ENCODE measurements at regions not wholly inside any gene's neighbourhood (a gene's known extent, or its start where the extent isn't known, plus 50 kb on each side); places are given as distances from the start of the nearest gene placed in this dataset.
"Not testable (repeated sequence)": the region's sequence is repeated elsewhere in the genome, so short reads cannot be mapped to it uniquely, and the experiment has no call there.

GRCh38 chr7:51929818-51930217, 613.2 kb upstream of the COBL start:
- Histone ChIP-seq H3K4me1 (ENCODE audit: control insufficient read depth in 3 of 3, insufficient read depth in 2 of 3, low read depth in 1 of 3, low read length in 2 of 3) (no peaks in the 10 kb centered on the region), H3K27ac (ENCODE audit: low read depth in 1 of 3, low read length in 2 of 3) (no peak overlapping the region), H3K36me3 (ENCODE audit: control insufficient read depth in 3 of 3, insufficient read depth in 2 of 3, low read depth in 1 of 3, low read length in 3 of 3) (no peaks in the 10 kb centered on the region), H3K9me3 (ENCODE audit: control insufficient read depth in 2 of 2, insufficient read depth in 1 of 2, low read depth in 1 of 2, low read length in 1 of 2) (peaks cover 0 to 3% of the 10 kb centered on the region in 2 donors), H3K27me3 (ENCODE audit: control insufficient read depth in 3 of 3, insufficient read depth in 3 of 3, low read length in 3 of 3) (no peaks in the 10 kb centered on the region), H3K4me3 (ENCODE audit: low read depth in 1 of 3, low read length in 3 of 3) (no peak overlapping the region)
- FAIRE-seq = no peak
- no peak for DNase-seq
- WGBS, 3 donors = 44 to 48% (median 48%) methylated on average over 2 of the region's 2 CpGs

- Histone ChIP-seq H3K4me1 (ENCODE audit: control insufficient read depth in 3 of 3, insufficient read depth in 2 of 3, low read depth in 1 of 3, low read length in 2 of 3) (no peaks in the 10 kb centered on the region), H3K4me3 (ENCODE audit: low read depth in 1 of 3, low read length in 3 of 3) (no peak overlapping the region), H3K27me3 (ENCODE audit: control insufficient read depth in 3 of 3, insufficient read depth in 3 of 3, low read length in 3 of 3) (no peaks in the 10 kb centered on the region), H3K27ac (ENCODE audit: low read depth in 1 of 3, low read length in 2 of 3) (no peak overlapping the region), H3K9me3 (ENCODE audit: control insufficient read depth in 2 of 2, insufficient read depth in 1 of 2, low read depth in 1 of 2, low read length in 1 of 2) (peaks cover 0 to 3% of the 10 kb centered on the region in 2 donors), H3K36me3 (ENCODE audit: control insufficient read depth in 3 of 3, insufficient read depth in 2 of 3, low read depth in 1 of 3, low read length in 3 of 3) (no peaks in the 10 kb centered on the region)
- FAIRE-seq (no peak), DNase-seq (no peak)
- WGBS, 3 donors = 81 to 84% (median 81%) methylated on average over 6 of the region's 6 CpGs
These were observed 611.1 kb upstream of the COBL start for GRCh38 chr7:51927738-51928137.

- H3K9me3 ChIP-seq (ENCODE audit: control insufficient read depth in 2 of 2, insufficient read depth in 1 of 2, low read depth in 1 of 2, low read length in 1 of 2) = no peaks in the 10 kb centered on the region
- H3K4me1 ChIP-seq (ENCODE audit: control insufficient read depth in 3 of 3, insufficient read depth in 2 of 3, low read depth in 1 of 3, low read length in 2 of 3) = no peaks in the 10 kb centered on the region
- H3K27me3 ChIP-seq (ENCODE audit: control insufficient read depth in 3 of 3, insufficient read depth in 3 of 3, low read length in 3 of 3) = no peaks in the 10 kb centered on the region
- H3K27ac ChIP-seq (ENCODE audit: low read depth in 1 of 3, low read length in 2 of 3) = no peak overlapping the region
- FAIRE-seq = no peak
- H3K4me3 ChIP-seq (ENCODE audit: low read depth in 1 of 3, low read length in 3 of 3) = no peak overlapping the region
- H3K36me3 ChIP-seq (ENCODE audit: control insufficient read depth in 3 of 3, insufficient read depth in 2 of 3, low read depth in 1 of 3, low read length in 3 of 3) = no peaks in the 10 kb centered on the region
- no peak for DNase-seq
- 74 to 79% (median 75%) methylated on average over 3 of the region's 3 CpGs for WGBS, 3 donors
These were observed 602.0 kb upstream of the COBL start for GRCh38 chr7:51918581-51918980.

DNA sequence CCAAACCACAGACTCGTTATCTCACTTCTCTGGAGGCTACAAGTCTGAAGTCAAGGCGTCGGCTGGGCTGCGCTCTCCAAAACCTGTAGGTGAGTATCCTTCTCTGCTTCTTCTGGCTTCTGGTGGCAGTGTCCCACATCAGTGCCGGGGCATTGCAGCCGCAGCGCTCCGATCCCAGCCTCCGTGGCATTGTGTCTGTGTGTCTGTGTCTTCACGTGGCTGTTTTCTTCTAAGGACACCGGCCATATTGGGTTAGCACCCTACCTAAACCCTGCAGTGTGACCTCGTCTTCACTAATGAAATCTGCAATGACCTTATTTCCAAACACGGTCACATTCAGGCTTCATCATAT, 584.9 kb upstream of the COBL start:
- FAIRE-seq (no peak), DNase-seq (no peak)
- no peaks in the 10 kb centered on the region for H3K36me3 ChIP-seq (ENCODE audit: control insufficient read depth in 3 of 3, insufficient read depth in 2 of 3, low read depth in 1 of 3, low read length in 3 of 3)
- H3K9me3 ChIP-seq (ENCODE audit: control insufficient read depth in 2 of 2, insufficient read depth in 1 of 2, low read depth in 1 of 2, low read length in 1 of 2) = no peaks in the 10 kb centered on the region
- WGBS, 3 donors = 93% methylated on average over 13 of the region's 13 CpGs
- H3K27me3 ChIP-seq (ENCODE audit: control insufficient read depth in 3 of 3, insufficient read depth in 3 of 3, low read length in 3 of 3) = no peaks in the 10 kb centered on the region
- no peak overlapping the region for H3K4me3 ChIP-seq (ENCODE audit: low read depth in 1 of 3, low read length in 3 of 3)
- H3K27ac ChIP-seq (ENCODE audit: low read depth in 1 of 3, low read length in 2 of 3) = no peak overlapping the region
- no peaks in the 10 kb centered on the region for H3K4me1 ChIP-seq (ENCODE audit: control insufficient read depth in 3 of 3, insufficient read depth in 2 of 3, low read depth in 1 of 3, low read length in 2 of 3)

- not testable (repeated sequence) for DNase-seq; H3K4me1 ChIP-seq (ENCODE audit: control insufficient read depth in 3 of 3, insufficient read depth in 2 of 3, low read depth in 1 of 3, low read length in 2 of 3); H3K9me3 ChIP-seq (ENCODE audit: control insufficient read depth in 2 of 2, insufficient read depth in 1 of 2, low read depth in 1 of 2, low read length in 1 of 2); FAIRE-seq; H3K4me3 ChIP-seq (ENCODE audit: low read depth in 1 of 3, low read length in 3 of 3); H3K36me3 ChIP-seq (ENCODE audit: control insufficient read depth in 3 of 3, insufficient read depth in 2 of 3, low read depth in 1 of 3, low read length in 3 of 3); H3K27ac ChIP-seq (ENCODE audit: low read depth in 1 of 3, low read length in 2 of 3); H3K27me3 ChIP-seq (ENCODE audit: control insufficient read depth in 3 of 3, insufficient read depth in 3 of 3, low read length in 3 of 3)
- 96 to 97% (median 96%) methylated on average over 23 to 42 of the region's 42 CpGs for WGBS, 3 donors
These were observed 584.3 kb upstream of the COBL start for GRCh38 chr7:51900755-51901488.

- Histone ChIP-seq H3K9me3 (ENCODE audit: control insufficient read depth in 2 of 2, insufficient read depth in 1 of 2, low read depth in 1 of 2, low read length in 1 of 2) (no peaks in the 10 kb centered on the region), H3K4me1 (ENCODE audit: control insufficient read depth in 3 of 3, insufficient read depth in 2 of 3, low read depth in 1 of 3, low read length in 2 of 3) (no peaks in the 10 kb centered on the region), H3K4me3 (ENCODE audit: low read depth in 1 of 3, low read length in 3 of 3) (no peak overlapping the region), H3K36me3 (ENCODE audit: control insufficient read depth in 3 of 3, insufficient read depth in 2 of 3, low read depth in 1 of 3, low read length in 3 of 3) (no peaks in the 10 kb centered on the region), H3K27ac (ENCODE audit: low read depth in 1 of 3, low read length in 2 of 3) (no peak overlapping the region), H3K27me3 (ENCODE audit: control insufficient read depth in 3 of 3, insufficient read depth in 3 of 3, low read length in 3 of 3) (no peaks in the 10 kb centered on the region)
- DNase-seq = no peak
- no peak for FAIRE-seq
- 75 to 88% (median 88%) methylated on average over 9 of the region's 9 CpGs for WGBS, 3 donors
These were observed 583.0 kb upstream of the COBL start for GRCh38 chr7:51899611-51900010.

- FAIRE-seq = no peak
- no peaks in the 10 kb centered on the region for H3K36me3 ChIP-seq (ENCODE audit: control insufficient read depth in 3 of 3, insufficient read depth in 2 of 3, low read depth in 1 of 3, low read length in 3 of 3)
- DNase-seq = no peak
- 79 to 88% (median 86%) methylated on average over 1 of the region's 1 CpG for WGBS, 3 donors
- H3K4me1 ChIP-seq (ENCODE audit: control insufficient read depth in 3 of 3, insufficient read depth in 2 of 3, low read depth in 1 of 3, low read length in 2 of 3) = no peaks in the 10 kb centered on the region
- no peaks in the 10 kb centered on the region for H3K27me3 ChIP-seq (ENCODE audit: control insufficient read depth in 3 of 3, insufficient read depth in 3 of 3, low read length in 3 of 3)
- no peak overlapping the region for H3K4me3 ChIP-seq (ENCODE audit: low read depth in 1 of 3, low read length in 3 of 3)
- no peak overlapping the region for H3K27ac ChIP-seq (ENCODE audit: low read depth in 1 of 3, low read length in 2 of 3)
- H3K9me3 ChIP-seq (ENCODE audit: control insufficient read depth in 2 of 2, insufficient read depth in 1 of 2, low read depth in 1 of 2, low read length in 1 of 2) = no peaks in the 10 kb centered on the region
These were observed 565.8 kb upstream of the COBL start for GRCh38 chr7:51882412-51882811.

DNA sequence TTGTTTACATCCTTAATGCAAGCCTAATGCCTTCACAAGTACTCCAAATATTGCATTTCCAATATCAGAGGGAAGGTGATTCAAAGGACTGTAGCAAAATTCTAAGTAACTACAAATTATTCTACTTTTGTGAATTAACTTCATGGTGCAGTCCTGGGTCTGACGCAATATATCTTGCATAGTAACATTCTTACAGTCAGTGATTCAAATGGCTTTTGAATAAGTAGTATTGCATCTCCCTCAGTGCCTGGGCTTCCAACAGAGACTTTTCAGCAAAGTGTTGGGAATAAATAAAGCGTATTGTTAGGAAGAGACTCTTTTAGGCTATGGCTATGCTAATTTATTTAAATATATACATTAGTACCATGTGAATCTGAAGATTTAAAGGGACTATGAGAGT, 564.7 kb upstream of the COBL start:
- Histone ChIP-seq H3K27me3 (ENCODE audit: control insufficient read depth in 3 of 3, insufficient read depth in 3 of 3, low read length in 3 of 3) (no peaks in the 10 kb centered on the region), H3K4me1 (ENCODE audit: control insufficient read depth in 3 of 3, insufficient read depth in 2 of 3, low read depth in 1 of 3, low read length in 2 of 3) (no peaks in the 10 kb centered on the region), H3K9me3 (ENCODE audit: control insufficient read depth in 2 of 2, insufficient read depth in 1 of 2, low read depth in 1 of 2, low read length in 1 of 2) (no peaks in the 10 kb centered on the region), H3K27ac (ENCODE audit: low read depth in 1 of 3, low read length in 2 of 3) (no peak overlapping the region), H3K36me3 (ENCODE audit: control insufficient read depth in 3 of 3, insufficient read depth in 2 of 3, low read depth in 1 of 3, low read length in 3 of 3) (no peaks in the 10 kb centered on the region), H3K4me3 (ENCODE audit: low read depth in 1 of 3, low read length in 3 of 3) (no peak overlapping the region)
- 81 to 88% (median 87%) methylated on average over 2 of the region's 2 CpGs for WGBS, 3 donors
- DNase-seq (no peak), FAIRE-seq (no peak)

DNA sequence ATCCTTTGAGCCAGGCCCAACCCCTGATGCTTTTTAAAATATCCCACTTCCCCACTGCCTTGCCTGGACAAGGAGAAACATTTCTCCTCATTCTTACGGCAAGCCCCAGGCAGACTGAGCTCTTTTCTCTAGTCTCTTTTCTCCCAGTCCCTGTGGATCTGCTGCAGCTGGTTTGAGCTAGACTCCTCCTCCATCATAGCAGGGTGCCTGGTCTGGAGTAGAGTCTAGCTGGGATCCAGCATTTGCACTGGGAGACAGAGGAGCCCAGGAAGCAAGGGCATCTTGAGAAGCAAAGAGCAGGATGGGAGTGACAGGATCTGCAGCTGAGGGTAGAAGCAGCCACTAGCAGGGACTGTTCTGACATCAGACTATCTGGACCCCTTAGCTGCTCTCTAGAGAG, 562.3 kb upstream of the COBL start:
- Histone ChIP-seq H3K9me3 (ENCODE audit: control insufficient read depth in 2 of 2, insufficient read depth in 1 of 2, low read depth in 1 of 2, low read length in 1 of 2) (no peaks in the 10 kb centered on the region), H3K27ac (ENCODE audit: low read depth in 1 of 3, low read length in 2 of 3) (no peak overlapping the region), H3K36me3 (ENCODE audit: control insufficient read depth in 3 of 3, insufficient read depth in 2 of 3, low read depth in 1 of 3, low read length in 3 of 3) (no peaks in the 10 kb centered on the region), H3K4me3 (ENCODE audit: low read depth in 1 of 3, low read length in 3 of 3) (no peak overlapping the region), H3K27me3 (ENCODE audit: control insufficient read depth in 3 of 3, insufficient read depth in 3 of 3, low read length in 3 of 3) (no peaks in the 10 kb centered on the region), H3K4me1 (ENCODE audit: control insufficient read depth in 3 of 3, insufficient read depth in 2 of 3, low read depth in 1 of 3, low read length in 2 of 3) (no peaks in the 10 kb centered on the region)
- WGBS, 3 donors = 76 to 88% (median 79%) methylated on average over 1 of the region's 1 CpG
- FAIRE-seq = no peak
- no peak for DNase-seq
